ENCODE measurements at regions not wholly inside any gene's neighbourhood (a gene's known extent, or its start where the extent isn't known, plus 50 kb on each side); places are given as distances from the start of the nearest gene placed in this dataset.

- DNase-seq = no peak
Observed at GRCh38 chr14:73780896-73781295, 66.7 kb upstream of the PNMA1 start.

DNA sequence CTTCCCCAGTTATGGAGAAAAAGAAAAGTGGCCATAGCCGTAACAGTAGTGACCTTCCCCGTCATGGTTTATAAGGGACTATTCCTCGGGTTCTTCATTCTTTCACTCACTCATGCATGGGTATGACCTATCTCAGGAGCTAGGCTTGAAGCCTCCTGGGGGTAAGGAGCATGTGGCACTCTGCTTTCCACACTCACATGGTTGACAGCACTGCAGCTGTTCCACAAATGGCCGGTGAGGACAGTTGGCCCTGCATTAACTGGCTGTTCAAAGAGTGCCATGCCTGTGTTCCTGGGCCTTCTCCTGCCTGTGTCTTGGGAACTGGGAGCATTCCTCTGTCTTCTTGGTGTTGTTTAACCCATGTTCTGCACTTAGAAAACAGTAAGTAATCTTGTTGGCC, 66.2 kb upstream of the PNMA1 start:
- no peak for DNase-seq

DNA sequence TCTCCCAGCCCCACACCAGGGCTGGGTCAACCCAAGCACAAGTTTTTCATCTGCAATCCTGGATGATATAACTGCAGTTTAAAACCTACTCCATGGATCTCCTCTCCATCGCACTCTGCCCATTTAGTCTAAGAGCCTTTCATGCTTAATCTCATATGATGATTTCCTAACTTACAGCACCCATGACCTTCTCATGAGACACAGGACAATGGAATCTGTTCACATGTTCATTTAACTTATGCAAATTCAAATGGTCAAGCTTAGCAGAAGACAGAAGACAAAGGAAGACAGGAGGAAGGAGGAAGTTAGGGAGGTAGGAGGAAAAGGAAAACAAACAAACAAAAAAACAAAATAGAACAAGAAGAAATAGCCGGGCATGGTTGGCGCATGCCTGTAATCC, 64.6 kb upstream of the PNMA1 start:
- no peak for DNase-seq

DNA sequence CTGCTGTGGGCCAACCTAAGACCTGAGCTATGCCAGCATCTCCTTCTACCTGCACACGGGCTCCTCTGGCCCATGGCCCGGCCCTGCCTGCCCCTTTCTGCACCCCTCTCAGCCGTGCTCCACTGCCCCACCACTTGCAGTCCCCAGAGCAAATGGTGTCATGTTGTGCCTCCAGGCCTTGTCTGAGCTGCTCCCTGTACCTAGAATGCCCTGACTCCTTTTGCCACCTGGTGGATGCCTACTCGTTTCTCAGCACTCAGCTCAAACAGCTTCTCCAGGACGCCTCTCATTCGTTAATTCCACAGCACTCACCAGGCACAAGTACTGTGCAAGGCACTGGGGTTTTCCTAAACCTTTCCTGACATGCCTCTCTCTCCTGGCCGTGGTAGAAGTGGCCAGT, 63.2 kb upstream of the PNMA1 start:
- DNase-seq = no peak

- DNase-seq = no peak
Observed at GRCh38 chr14:73776194-73776537, 62.0 kb upstream of the PNMA1 start.

GRCh38 chr14:73775339-73776193, 61.4 kb upstream of the PNMA1 start:
- no peak for DNase-seq

DNA sequence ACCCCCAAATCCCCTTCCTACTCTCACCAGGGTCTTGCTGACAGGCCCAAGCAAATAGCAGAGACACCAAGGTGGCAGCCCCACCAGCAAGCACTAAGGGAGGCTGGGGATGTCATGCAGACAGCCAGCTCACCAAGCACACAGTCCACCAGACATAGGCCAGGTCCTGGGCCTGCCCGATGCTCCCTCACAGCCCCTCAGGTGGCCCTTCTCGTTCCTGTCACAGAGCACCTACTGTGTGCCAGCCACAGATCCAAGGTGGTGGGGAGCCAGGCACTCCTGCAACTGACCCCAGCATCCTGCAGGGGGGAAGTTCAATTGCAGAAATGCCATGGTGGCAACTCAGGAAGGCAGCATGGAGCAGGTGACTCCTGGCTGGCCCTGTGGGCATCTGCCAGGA, 60.5 kb upstream of the PNMA1 start:
- no peak for DNase-seq

DNA sequence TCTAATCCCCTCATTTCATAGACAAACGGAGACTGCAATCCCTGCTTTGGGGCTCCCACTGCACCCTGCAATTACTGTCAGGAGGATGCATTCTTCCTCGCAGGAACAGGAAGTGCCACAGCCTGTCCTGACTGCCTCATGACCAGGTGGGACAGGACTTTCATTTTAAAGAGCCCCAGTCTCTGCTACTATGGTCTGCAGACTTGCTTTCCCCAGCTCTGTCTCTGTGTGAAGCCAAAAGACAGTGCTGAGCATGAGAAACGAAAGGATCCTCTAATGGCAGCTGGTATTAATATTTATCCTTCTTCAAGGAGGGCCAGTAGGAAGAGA, 60.0 kb upstream of the PNMA1 start:
- DNase-seq = no peak

GRCh38 chr14:73773441-73774240, 59.5 kb upstream of the PNMA1 start:
- DNase-seq = no peak

- DNase-seq = peak; percentile 49
Observed at GRCh38 chr14:73771848-73772638, 57.9 kb upstream of the PNMA1 start.

- no peak for DNase-seq
Observed at GRCh38 chr14:73770977-73771847, 57.0 kb upstream of the PNMA1 start.

GRCh38 chr14:73768107-73768506, 53.9 kb upstream of the PNMA1 start:
- no peak for DNase-seq

DNA sequence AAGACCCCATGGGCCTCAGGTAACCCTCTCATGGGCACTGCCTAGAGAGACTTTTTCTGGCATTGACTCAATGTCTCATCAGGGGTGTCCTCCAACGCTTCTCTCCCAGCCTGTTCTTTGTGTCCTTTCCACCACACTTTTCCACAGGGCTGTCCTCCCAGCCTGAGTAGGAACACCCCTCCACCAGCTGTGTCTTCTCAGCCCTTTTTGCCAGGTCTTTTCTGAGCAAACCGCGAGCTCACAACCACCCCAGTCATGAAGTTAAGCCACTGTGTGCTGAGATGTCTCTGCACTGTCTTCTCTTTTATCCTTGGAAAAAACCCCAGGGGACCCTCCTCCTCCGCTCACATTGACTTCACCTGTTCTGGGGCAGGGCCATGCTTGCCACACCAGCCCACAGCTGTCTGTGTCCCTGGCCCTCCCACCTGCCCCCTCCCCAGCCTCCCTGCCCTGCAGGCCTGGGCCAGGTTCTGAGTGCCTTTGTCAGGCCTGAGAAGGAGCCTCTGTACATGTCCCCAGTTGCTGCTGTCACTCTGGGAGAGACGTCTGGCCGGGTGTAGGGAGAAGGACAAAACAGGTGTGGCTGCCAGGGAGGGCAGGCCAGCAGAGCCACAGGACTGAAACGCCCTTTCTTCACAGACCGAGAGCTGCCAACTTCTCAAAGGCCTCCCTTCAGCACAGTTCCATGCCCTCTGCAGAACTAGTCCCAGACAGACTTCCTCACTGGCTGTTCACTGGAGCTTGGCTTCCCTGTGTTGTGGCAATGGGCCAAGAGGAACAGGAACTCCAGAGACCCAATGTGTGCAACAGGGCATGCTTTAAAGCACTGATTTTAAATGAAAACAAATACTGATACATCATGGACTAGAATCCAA, 50.5 kb upstream of the PNMA1 start:
- DNase-seq = no peak
